SK-N-SH treated with all-trans-retinoic acid at 6 μM for 48 hours (cell line): ENCODE measurements at regions not wholly inside any gene's neighbourhood (a gene's known extent, or its start where the extent isn't known, plus 50 kb on each side); places are given as distances from the start of the nearest gene placed in this dataset.

Experiments
- ATAC-seq: fragments of 200-7000 bp; cut with Tn5 transposase; 3 replicates; pipeline ENCODE4 v1.9.1; 2020; ENCODE audit warnings: mild to moderate bottlenecking, moderate library complexity
- ARNTL ChIP-seq: fragments of 450-650 bp; formaldehyde crosslinking; IDR thresholded peaks from 2 replicates; pipeline ENCODE4 v1.5.0; 2020; ENCODE audit warnings: low read depth, mild to moderate bottlenecking, moderate library complexity, borderline replicate concordance
- BACH2 ChIP-seq: fragments of 250-450 bp; sonication (Bioruptor Pico); IDR thresholded peaks from 2 replicates; pipeline ENCODE4 v1.9.0; 2021; ENCODE audit warnings: mild to moderate bottlenecking, borderline replicate concordance
- CREB5 ChIP-seq: fragments of 250-450 bp; sonication (Bioruptor Pico); IDR thresholded peaks from 2 replicates; pipeline ENCODE4 v1.5.1; 2020; ENCODE audit warnings: low read depth, mild to moderate bottlenecking, moderate library complexity
- CSDC2 ChIP-seq: fragments of 250-450 bp; sonication (Bioruptor Pico); IDR thresholded peaks from 2 replicates; pipeline ENCODE4 v1.5.0; 2020; ENCODE audit warnings: mild to moderate bottlenecking, moderate library complexity
- CSRNP3 ChIP-seq: fragments of 250-450 bp; sonication (Bioruptor Pico); IDR thresholded peaks from 2 replicates; pipeline ENCODE4 v1.5.1; 2021; ENCODE audit warnings: mild to moderate bottlenecking, moderate library complexity
- GLIS3 ChIP-seq: fragments of 250-450 bp; sonication (Bioruptor Pico); IDR thresholded peaks from 2 replicates; pipeline ENCODE4 v1.5.0; 2020; ENCODE audit warnings: mild to moderate bottlenecking, moderate library complexity
- ISL1 ChIP-seq: fragments of 250-450 bp; sonication (Bioruptor Pico); IDR thresholded peaks from 2 replicates; pipeline ENCODE4 v2.1.2; 2022; ENCODE audit warnings: mild to moderate bottlenecking, moderate library complexity
- PATZ1 ChIP-seq: fragments of 250-450 bp; sonication (Bioruptor Pico); IDR thresholded peaks from 2 replicates; pipeline ENCODE4 v1.8.0; 2020; ENCODE audit warnings: mild to moderate bottlenecking, moderate library complexity, borderline replicate concordance
- POU6F1 ChIP-seq: fragments of 250-450 bp; sonication (Bioruptor Pico); IDR thresholded peaks from 2 replicates; pipeline ENCODE4 v1.8.0; 2021; ENCODE audit warnings: low read depth, mild to moderate bottlenecking, moderate library complexity, borderline replicate concordance
- PPARA ChIP-seq: fragments of 250-450 bp; sonication (Bioruptor Pico); IDR thresholded peaks from 2 replicates; pipeline ENCODE4 v1.5.0; 2020; ENCODE audit warnings: mild to moderate bottlenecking, borderline replicate concordance
- RARB ChIP-seq: fragments of 250-450 bp; sonication (Bioruptor Pico); IDR thresholded peaks from 2 replicates; pipeline ENCODE4 v1.8.0; 2021; ENCODE audit warnings: mild to moderate bottlenecking, moderate library complexity
- SNAI2 ChIP-seq: fragments of 250-450 bp; sonication (Bioruptor Pico); IDR thresholded peaks from 2 replicates; pipeline ENCODE4 v1.5.0; 2020; ENCODE audit warnings: mild to moderate bottlenecking, moderate library complexity
- TCF4 ChIP-seq: fragments of 250-450 bp; sonication (Bioruptor Pico); IDR thresholded peaks from 2 replicates; pipeline ENCODE4 v1.8.0; 2021; ENCODE audit warnings: mild to moderate bottlenecking, moderate library complexity, borderline replicate concordance
- TOX ChIP-seq: fragments of 250-450 bp; sonication (Bioruptor Pico); IDR thresholded peaks from 2 replicates; pipeline ENCODE4 v1.8.0; 2021; ENCODE audit warnings: mild to moderate bottlenecking, moderate library complexity, borderline replicate concordance
- TSHZ2 ChIP-seq: fragments of 250-450 bp; sonication (Bioruptor Pico); IDR thresholded peaks from 2 replicates; pipeline ENCODE4 v1.5.0; 2020; ENCODE audit warnings: mild to moderate bottlenecking, moderate library complexity
- ZC3H10 ChIP-seq: fragments of 250-450 bp; sonication (Bioruptor Pico); IDR thresholded peaks from 2 replicates; pipeline ENCODE4 v1.5.1; 2021; ENCODE audit warnings: mild to moderate bottlenecking, moderate library complexity
- ZNF565 ChIP-seq: fragments of 450-650 bp; formaldehyde crosslinking; conservative IDR thresholded peaks from 2 replicates; pipeline ENCODE4 v1.5.0; 2020; ENCODE audit warnings: low read depth, mild to moderate bottlenecking, moderate library complexity
- ZNF70 ChIP-seq: fragments of 450-650 bp; formaldehyde crosslinking; IDR thresholded peaks from 2 replicates; pipeline ENCODE4 v1.5.0; 2020; ENCODE audit warnings: mild to moderate bottlenecking, moderate library complexity
- ZNF8 ChIP-seq: fragments of 450-650 bp; formaldehyde crosslinking; IDR thresholded peaks from 2 replicates; pipeline ENCODE4 v1.5.0; 2020; ENCODE audit warnings: mild to moderate bottlenecking, moderate library complexity

GRCh38 chrX:117768861-117769604, 347.6 kb downstream of the KLHL13 start (continued):
- TF ChIP-seq PATZ1 (CRISPR knock-in tag) (no peak), ZNF8 (CRISPR knock-in tag) (no peak), RARB (CRISPR knock-in tag) (no peak), ARNTL (no peak), GLIS3 (CRISPR knock-in tag) (no peak), ZC3H10 (no peak)
- TF ChIP-seq, all 23 proteins: peak for 0

- no peak for ATAC-seq
- TF ChIP-seq TSHZ2 (CRISPR knock-in tag), result no peak
- TF ChIP-seq CREB5 (CRISPR knock-in tag), result no peak
- TF ChIP-seq SNAI2 (CRISPR knock-in tag), result no peak
- no peak for TF ChIP-seq CSRNP3 (CRISPR knock-in tag)
- TF ChIP-seq TCF4 (CRISPR knock-in tag), result no peak
- TF ChIP-seq TOX (CRISPR knock-in tag), result no peak
- no peak for TF ChIP-seq GLIS3 (CRISPR knock-in tag)
- no peak for TF ChIP-seq POU6F1 (CRISPR knock-in tag)
- no peak for TF ChIP-seq ZNF70 (CRISPR knock-in tag)
- no peak for TF ChIP-seq PPARA (CRISPR knock-in tag)
- TF ChIP-seq ISL1, result no peak
- no peak for TF ChIP-seq ZC3H10
- no peak for TF ChIP-seq ZNF565 (CRISPR knock-in tag)
- no peak for TF ChIP-seq BACH2 (CRISPR knock-in tag)
- TF ChIP-seq ARNTL, result no peak
These were observed 351.4 kb downstream of the KLHL13 start for GRCh38 chrX:117765211-117765610.

GRCh38 chrX:117752745-117753144, 363.9 kb downstream of the KLHL13 start:
- no peak for ATAC-seq
- TF ChIP-seq TSHZ2 (CRISPR knock-in tag) (no peak), BACH2 (CRISPR knock-in tag) (no peak), ZC3H10 (no peak), PATZ1 (CRISPR knock-in tag) (no peak), PPARA (CRISPR knock-in tag) (no peak), ISL1 (no peak), TCF4 (CRISPR knock-in tag) (no peak), CSRNP3 (CRISPR knock-in tag) (no peak), TOX (CRISPR knock-in tag) (no peak), ZNF70 (CRISPR knock-in tag) (no peak), RARB (CRISPR knock-in tag) (no peak), CSDC2 (CRISPR knock-in tag) (no peak)
